8988T (cell line): ENCODE measurements at regions not wholly inside any gene's neighbourhood (a gene's known extent, or its start where the extent isn't known, plus 50 kb on each side); places are given as distances from the start of the nearest gene placed in this dataset.
"Not testable (repeated sequence)": the region's sequence is repeated elsewhere in the genome, so short reads cannot be mapped to it uniquely, and the experiment has no call there.

ENCODE experiments used
- DNase-seq: peaks from one replicate; pipeline ENCODE4 v3.0.0; 2011

- not testable (repeated sequence) for DNase-seq
Measured at GRCh38 chr16:10275214-10275996, 93.2 kb upstream of the GRIN2A start.

- DNase-seq, result no peak
Measured at GRCh38 chr16:10277597-10277996, 95.4 kb upstream of the GRIN2A start.

- no peak for DNase-seq
Measured at GRCh38 chr16:10280262-10281170, 98.3 kb upstream of the GRIN2A start.

GRCh38 chr16:10282367-10282766 is 100.1 kb upstream of the GRIN2A start:
- DNase-seq, result no peak

GRCh38 chr16:10283246-10283645 is 101.0 kb upstream of the GRIN2A start:
- not testable (repeated sequence) for DNase-seq

- not testable (repeated sequence) for DNase-seq
Measured at GRCh38 chr16:10290467-10291105, 95.3 kb upstream of the ATF7IP2 start.

GRCh38 chr16:10292197-10292596 is 93.7 kb upstream of the ATF7IP2 start:
- not testable (repeated sequence) for DNase-seq

- not testable (repeated sequence) for DNase-seq
Measured at GRCh38 chr16:10292976-10293375, 92.9 kb upstream of the ATF7IP2 start.

- DNase-seq, result not testable (repeated sequence)
Measured at GRCh38 chr16:10294153-10294552, 91.7 kb upstream of the ATF7IP2 start.

GRCh38 chr16:10296956-10297340 is 88.9 kb upstream of the ATF7IP2 start:
- DNase-seq, result no peak

GRCh38 chr16:10297341-10298006 is 88.4 kb upstream of the ATF7IP2 start:
- no peak for DNase-seq

GRCh38 chr16:10300905-10301304 is 85.0 kb upstream of the ATF7IP2 start:
- DNase-seq, result no peak

GRCh38 chr16:10301547-10301946 is 84.3 kb upstream of the ATF7IP2 start:
- not testable (repeated sequence) for DNase-seq

- DNase-seq, result no peak
Measured at GRCh38 chr16:10305912-10306311, 79.9 kb upstream of the ATF7IP2 start.

- no peak for DNase-seq
Measured at GRCh38 chr16:10308305-10309193, 77.3 kb upstream of the ATF7IP2 start.

GRCh38 chr16:10309271-10309932 is 76.5 kb upstream of the ATF7IP2 start:
- no peak for DNase-seq

GRCh38 chr16:10312008-10312407 is 73.9 kb upstream of the ATF7IP2 start:
- DNase-seq, result no peak

- DNase-seq, result no peak
Measured at GRCh38 chr16:10312784-10313724, 72.8 kb upstream of the ATF7IP2 start.

GRCh38 chr16:10314317-10314716 is 71.5 kb upstream of the ATF7IP2 start:
- no peak for DNase-seq

GRCh38 chr16:10314811-10315210 is 71.0 kb upstream of the ATF7IP2 start:
- no peak for DNase-seq
